EL (cell line): ENCODE measurements at regions not wholly inside any gene's neighbourhood (a gene's known extent, or its start where the extent isn't known, plus 50 kb on each side); places are given as distances from the start of the nearest gene placed in this dataset.
"Not testable (repeated sequence)": the region's sequence is repeated elsewhere in the genome, so short reads cannot be mapped to it uniquely, and the experiment has no call there.

Experiments
- DNase-seq: peaks from one replicate; pipeline ENCODE4 v3.0.0-alpha.2; 2016

DNA sequence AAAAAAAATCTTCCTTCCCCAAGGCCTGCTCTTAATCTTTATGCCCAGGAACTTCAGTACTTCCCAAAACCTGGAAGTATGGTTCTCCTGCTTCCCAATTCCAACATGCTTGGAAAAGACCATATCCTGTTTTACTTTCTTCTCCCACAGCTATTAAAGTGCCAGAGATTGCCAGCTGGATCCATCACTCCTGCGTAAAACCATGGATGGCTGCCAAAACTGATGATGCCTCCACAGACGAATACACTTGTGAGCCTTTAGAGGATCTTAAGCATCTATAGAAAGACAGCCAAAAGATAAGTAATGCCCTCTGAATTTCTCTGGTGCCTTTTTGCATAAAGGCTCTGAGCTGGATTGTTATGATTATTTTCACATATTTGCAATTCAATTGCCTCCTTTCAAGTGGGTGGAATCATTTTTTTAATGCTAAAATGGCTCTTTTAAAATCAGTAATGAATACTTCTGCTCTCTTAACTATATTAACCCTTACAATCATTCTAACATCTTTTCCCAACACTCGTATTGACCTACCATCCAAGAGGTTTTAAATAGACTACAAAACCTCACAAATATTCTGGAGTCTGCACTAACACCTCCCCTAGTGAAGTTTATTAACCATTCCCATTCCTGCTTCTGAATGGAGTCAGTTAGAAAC is 1807.8 kb downstream of the BRINP3 start:
- DNase-seq = peak; percentile 2

DNA sequence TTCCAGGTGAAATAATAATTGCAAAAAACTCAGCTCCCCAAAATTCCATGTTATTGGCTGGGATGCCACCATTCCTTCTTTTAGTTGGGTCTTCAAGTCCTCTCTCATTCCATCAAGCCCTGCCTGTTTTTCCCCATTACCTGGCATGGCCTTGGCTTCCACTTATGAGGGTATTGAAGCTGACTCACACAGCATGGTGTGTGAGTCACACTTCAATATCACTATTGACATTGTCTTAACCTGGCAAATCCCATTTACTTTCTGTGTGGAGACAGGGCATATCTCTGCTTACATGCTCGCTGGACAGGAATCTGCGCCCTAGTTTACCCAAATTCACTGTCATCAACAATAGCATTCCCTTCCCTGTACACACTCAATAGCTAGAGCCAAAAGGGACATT is 1806.8 kb downstream of the BRINP3 start:
- DNase-seq = no peak

DNA sequence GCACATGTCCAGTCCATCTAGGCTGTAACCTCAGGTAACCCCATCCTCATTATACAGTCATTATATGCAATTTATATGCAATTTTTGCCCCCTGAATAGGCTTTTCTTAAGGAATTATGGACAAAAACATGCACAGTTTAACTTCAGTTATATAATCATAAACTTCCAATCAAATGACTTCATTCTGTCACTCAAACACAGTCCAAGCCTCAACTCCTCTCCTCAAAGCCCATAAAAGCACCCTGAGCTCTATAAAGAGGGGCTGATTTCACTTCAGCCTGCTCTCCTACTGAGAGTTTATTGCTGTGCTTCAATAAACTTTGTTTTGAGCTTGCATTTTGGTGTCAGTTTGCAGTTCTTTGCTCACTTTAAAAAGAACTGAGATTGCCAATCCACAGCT is 1805.5 kb downstream of the BRINP3 start:
- no peak for DNase-seq

- peak; percentile 15 for DNase-seq
These were observed 1788.1 kb downstream of the BRINP3 start for GRCh38 chr1:188689542-188689941.

GRCh38 chr1:188700116-188700515 is 1777.5 kb downstream of the BRINP3 start:
- DNase-seq = no peak

GRCh38 chr1:188706742-188707141 is 1770.9 kb downstream of the BRINP3 start:
- DNase-seq = peak; percentile 43

- DNase-seq = no peak
These were observed 1768.7 kb downstream of the BRINP3 start for GRCh38 chr1:188708795-188709535.

GRCh38 chr1:188715566-188715965 is 1762.1 kb downstream of the BRINP3 start:
- no peak for DNase-seq

DNA sequence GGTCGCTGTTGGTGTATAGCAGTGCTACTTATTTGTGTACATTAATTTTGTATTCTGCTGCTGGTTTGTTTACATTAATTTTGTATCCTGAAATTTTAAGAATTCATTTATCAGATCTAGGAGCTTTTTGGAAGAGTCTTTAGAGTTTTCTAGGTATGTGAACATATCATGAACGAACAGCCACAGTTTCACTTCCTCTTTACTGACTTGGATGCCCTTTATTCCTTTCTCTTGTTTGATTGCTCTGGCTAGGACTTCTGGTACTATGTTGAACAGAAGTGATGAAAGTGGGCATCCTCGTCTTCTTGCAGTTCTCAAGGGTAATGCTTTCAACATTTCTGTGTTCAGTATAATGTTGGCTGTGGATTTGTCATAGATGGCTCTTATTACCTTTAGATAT is 1757.9 kb downstream of the BRINP3 start:
- no peak for DNase-seq

DNA sequence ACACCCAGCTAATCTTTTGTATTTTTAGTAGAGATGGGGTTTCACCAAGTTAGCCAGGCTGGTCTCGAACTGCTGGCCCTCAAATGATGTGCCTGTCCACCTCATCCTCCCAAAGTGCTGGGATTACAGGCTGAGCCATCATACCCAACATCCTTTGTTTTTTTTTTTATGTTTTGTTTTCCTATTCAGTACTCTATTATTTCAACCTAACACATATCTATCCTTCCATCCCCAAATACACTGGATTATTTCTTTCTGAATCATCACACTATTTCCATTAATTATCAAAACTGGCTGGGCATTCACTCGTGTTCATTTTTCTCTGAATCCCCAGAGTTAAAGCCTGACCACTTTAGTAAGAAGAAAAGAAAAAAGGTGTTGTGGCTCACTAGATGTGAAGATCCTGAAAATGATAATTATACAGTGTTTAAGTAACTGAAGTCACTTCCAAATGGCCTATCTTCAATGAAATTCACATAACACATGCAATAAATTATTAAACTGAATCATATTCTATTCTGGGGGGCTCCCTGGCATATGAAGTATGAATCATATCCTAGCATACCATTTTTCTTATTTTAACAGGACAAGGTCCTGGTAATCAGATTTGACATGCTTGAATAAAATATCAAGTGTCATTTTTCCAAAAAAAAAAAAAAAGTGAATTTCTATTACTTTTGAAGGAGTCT is 1754.2 kb downstream of the BRINP3 start:
- peak; percentile 2 for DNase-seq

- DNase-seq = no peak
These were observed 1748.6 kb downstream of the BRINP3 start for GRCh38 chr1:188729039-188729438.

GRCh38 chr1:188735567-188735966 is 1742.1 kb downstream of the BRINP3 start:
- no peak for DNase-seq

GRCh38 chr1:188749275-188749674 is 1728.4 kb downstream of the BRINP3 start:
- not testable (repeated sequence) for DNase-seq

DNA sequence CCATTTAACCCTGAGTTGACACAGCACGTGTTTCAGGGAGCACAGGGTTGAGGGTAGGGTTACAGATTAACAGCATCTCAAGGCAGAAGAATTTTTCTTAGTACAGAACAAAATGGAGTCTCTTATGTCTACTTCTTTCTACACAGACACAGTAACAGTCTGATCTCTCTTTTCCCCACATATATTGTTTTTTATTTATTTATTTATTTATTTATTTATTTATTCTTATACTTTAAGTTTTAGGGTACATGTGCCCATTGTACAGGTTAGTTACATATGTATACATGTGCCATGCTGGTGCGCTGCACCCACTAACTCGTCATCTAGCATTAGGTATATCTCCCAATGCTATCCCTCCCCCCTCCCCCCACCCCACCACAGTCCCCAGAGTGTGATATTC is 1725.6 kb downstream of the BRINP3 start:
- DNase-seq = not testable (repeated sequence)

GRCh38 chr1:188757747-188758146 is 1719.9 kb downstream of the BRINP3 start:
- DNase-seq = not testable (repeated sequence)

DNA sequence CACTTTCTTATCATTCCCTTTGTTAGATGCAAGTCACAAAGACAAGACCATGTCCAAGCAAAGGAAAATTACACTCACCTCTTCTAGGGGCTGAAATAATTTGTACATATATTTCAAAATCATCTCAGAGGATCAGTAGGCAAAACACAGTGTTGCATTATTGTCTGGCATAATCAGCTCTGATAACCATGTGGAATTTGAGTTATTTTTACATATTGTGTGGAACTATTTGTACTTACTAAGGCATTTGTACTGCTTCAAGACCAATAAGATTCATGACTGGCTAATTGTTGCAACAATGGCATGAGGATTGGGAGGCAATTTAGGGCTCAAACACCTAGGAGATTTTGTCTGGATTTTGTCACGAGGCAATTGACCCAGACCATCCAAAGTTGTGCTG is 1716.4 kb downstream of the BRINP3 start:
- DNase-seq = no peak

GRCh38 chr1:188762166-188762743 is 1715.4 kb downstream of the BRINP3 start:
- DNase-seq = no peak

GRCh38 chr1:188763541-188763940 is 1714.1 kb downstream of the BRINP3 start:
- no peak for DNase-seq

DNA sequence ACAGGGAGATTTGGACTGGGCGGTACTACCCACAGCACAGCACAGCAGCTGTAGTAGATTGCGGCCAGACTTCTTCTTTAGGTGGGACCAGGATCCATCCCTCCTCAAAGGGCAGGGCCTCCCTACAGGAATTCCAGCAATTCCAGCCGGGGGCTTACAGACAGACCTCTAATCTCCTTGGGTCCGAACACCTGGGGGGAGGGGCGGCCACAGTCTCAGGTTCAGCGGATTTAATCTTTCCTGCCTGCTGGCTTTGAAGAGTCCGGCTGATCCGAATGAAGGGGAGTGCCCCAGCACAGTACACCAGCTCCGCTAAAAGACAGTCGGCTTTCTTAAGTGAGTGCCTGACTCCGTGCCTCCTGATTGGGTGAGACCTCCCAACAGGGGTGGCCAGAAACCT is 1708.5 kb downstream of the BRINP3 start:
- DNase-seq = no peak

DNA sequence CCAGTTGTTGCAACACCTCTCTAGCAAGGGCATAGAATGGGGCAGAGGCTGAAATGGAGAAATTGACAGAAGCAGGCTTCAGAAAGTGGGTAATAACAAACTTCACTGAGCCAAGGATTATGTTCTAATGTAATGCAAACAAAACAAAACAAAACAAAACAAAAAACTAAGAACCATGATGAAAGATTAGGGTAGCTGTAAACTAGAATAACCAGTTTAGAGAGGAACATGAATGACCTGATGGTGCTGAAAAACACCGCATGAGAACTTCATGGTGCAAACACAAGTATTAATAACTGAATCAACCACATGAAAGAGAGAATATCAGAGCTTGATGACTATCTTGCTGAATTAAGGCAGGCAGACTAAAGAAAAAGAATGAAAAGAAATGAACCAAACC is 1707.7 kb downstream of the BRINP3 start:
- DNase-seq = no peak

GRCh38 chr1:188778578-188778977 is 1699.1 kb downstream of the BRINP3 start:
- DNase-seq = peak; percentile 8

GRCh38 chr1:188782220-188782841 is 1695.3 kb downstream of the BRINP3 start:
- DNase-seq = peak; percentile 13

DNA sequence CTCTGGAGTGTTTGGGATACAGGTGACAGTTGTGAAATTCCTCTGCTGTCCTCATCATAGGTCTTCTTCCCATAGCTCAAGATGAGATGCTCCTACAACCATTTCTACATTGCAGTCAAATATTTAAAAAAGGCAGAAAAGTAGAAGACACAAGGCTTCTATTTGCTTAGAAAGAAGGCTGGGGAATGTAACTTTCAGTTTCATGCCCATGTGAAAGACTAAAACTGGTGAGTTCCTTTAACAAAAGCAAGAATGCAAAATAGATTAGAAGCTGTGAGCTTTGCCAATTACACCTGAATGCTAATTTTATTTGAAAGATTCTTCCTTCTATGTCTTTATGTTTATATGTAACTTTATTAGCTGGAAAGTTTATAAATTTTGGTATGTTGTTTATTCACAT is 1682.7 kb downstream of the BRINP3 start:
- DNase-seq = no peak
